Transverse colon (tissue), 4 donors: ENCODE measurements at regions not wholly inside any gene's neighbourhood (a gene's known extent, or its start where the extent isn't known, plus 50 kb on each side); places are given as distances from the start of the nearest gene placed in this dataset.

Source experiments
- DNase-seq: peaks from one replicate; pipeline ENCODE4 v3.0.0-alpha.2; 2019
- H3K27ac ChIP-seq, 4 donors: fragments of 200-600 bp; sonication (generic); 2 replicates each; pipeline ENCODE4 v1.5.1; 2016 to 2018; ENCODE audit warnings: inconsistent platforms in 4 of 4
- H3K27me3 ChIP-seq: fragments of 200-600 bp; sonication (generic); 2 replicates; pipeline ENCODE4 v1.5.1; 2017; ENCODE audit warnings: inconsistent platforms
- H3K36me3 ChIP-seq, 4 donors: fragments of 200-600 bp; sonication (generic); 2 replicates each; pipeline ENCODE4 v1.5.1; 2017 to 2019; ENCODE audit warnings: inconsistent platforms in 4 of 4
- H3K4me1 ChIP-seq, 4 donors: fragments of 200-600 bp; sonication (generic); 2 replicates each; pipeline ENCODE4 v1.5.1; 2017 to 2020; ENCODE audit warnings: inconsistent platforms in 4 of 4
- H3K4me3 ChIP-seq, 4 donors: fragments of 200-600 bp; sonication (generic); 1 replicate in 1 of 4; 2 replicates in 3 of 4; pipeline versions ENCODE4 v1.5.1 to v1.6.1; 2017 to 2019; ENCODE audit warnings: inconsistent platforms in 4 of 4
- H3K9me3 ChIP-seq, 2 donors: fragments of 200-600 bp; sonication (generic); 2 replicates each; pipeline ENCODE4 v1.5.1; 2017 to 2019; ENCODE audit warnings: inconsistent platforms in 2 of 2
- CTCF ChIP-seq, 5 experiments: fragments of 200-600 bp in 3 of 5; fragments of 450-650 bp in 2 of 5; sonication (generic) in 3 of 5; IDR thresholded peaks; 1 replicate in 2 of 5; 2 replicates in 3 of 5; pipeline ENCODE4 v1.5.1; 2016 to 2017; ENCODE audit warnings: antibody characterized with exemption in 5 of 5, inconsistent platforms in 3 of 5, mild to moderate bottlenecking in 2 of 5, moderate library complexity in 1 of 5
- EP300 ChIP-seq: sonication (generic); formaldehyde crosslinking; IDR thresholded peaks from one replicate; pipeline ENCODE4 v1.6.1; 2017; ENCODE audit warnings: antibody characterized with exemption, low read depth
- POLR2A ChIP-seq: fragments of 450-650 bp; IDR thresholded peaks from one replicate; pipeline ENCODE4 v1.6.1; 2016; ENCODE audit warnings: antibody characterized with exemption, mild to moderate bottlenecking, moderate library complexity
- POLR2AphosphoS5 ChIP-seq, 3 donors: sonication (generic); formaldehyde crosslinking; IDR thresholded peaks; one replicate each; pipeline ENCODE4 v1.6.1; 2016; ENCODE audit warnings: antibody characterized with exemption in 3 of 3
- WGBS, 2 donors: methylation state at CpG; one replicate each; pipeline ENCODE4 v1.1.5; 2018; ENCODE audit warnings: low coverage in 1 of 2; 5-methylcytosine and 5-hydroxymethylcytosine counted together
- in situ Hi-C, 4 donors: fragments of 200-750 bp; cut with MboI; loops; one replicate each; pipeline versions ENCODE4 v1.15.0 to v1.15.1; 2017; ENCODE audit warnings: low sequenced_read_pairs in 3 of 4, low pct_ligation_motif_present in 1 of 4, low pct_unique_long_range_greater_than_20kb in 1 of 4
- intact Hi-C: fragments of 100-400 bp; cut with DNase I; formaldehyde crosslinking; loops from one replicate; pipeline ENCODE4 v1.15.1; 2023; ENCODE audit warnings: low total_unique reads

- intact Hi-C loops = no loop called here
- 44% methylated on average over 6 of the region's 6 CpGs; no CpG with 5 or more reads in 1 of the 2 donors for WGBS, 2 donors
- no peak for TF ChIP-seq CTCF (IDR thresholded peaks at IDR 0.05)
- TF ChIP-seq POLR2AphosphoS5 (IDR thresholded peaks at IDR 0.05) = no peak
- TF ChIP-seq POLR2A = no peak
- TF ChIP-seq EP300 = no peak
- no peaks in the 10 kb centered on the region for H3K36me3 ChIP-seq
- H3K9me3 ChIP-seq = no peaks in the 10 kb centered on the region
- in situ Hi-C loops = no loop called here
- no peak overlapping the region for H3K27ac ChIP-seq
- H3K4me3 ChIP-seq = no peak overlapping the region
- H3K4me1 ChIP-seq = no peaks in the 10 kb centered on the region
- peaks cover 9% of the 10 kb centered on the region for H3K27me3 ChIP-seq
- no peak for DNase-seq
Measured at GRCh38 chr1:29412591-29412990, 176.3 kb downstream of the PTPRU start.

- H3K9me3 ChIP-seq = no peaks in the 10 kb centered on the region
- H3K36me3 ChIP-seq = no peaks in the 10 kb centered on the region
- H3K4me1 ChIP-seq = no peaks in the 10 kb centered on the region
- intact Hi-C loops = no loop called here
- in situ Hi-C loops = no loop called here
- no peak overlapping the region for H3K27ac ChIP-seq
- no peak overlapping the region for H3K4me3 ChIP-seq
- 0 to 38% methylated on average over 1 to 6 of the region's 6 CpGs for WGBS, 2 donors
- peaks cover 6% of the 10 kb centered on the region for H3K27me3 ChIP-seq
- TF ChIP-seq CTCF (IDR thresholded peaks at IDR 0.05) = no peak
- TF ChIP-seq EP300 = no peak
- no peak for TF ChIP-seq POLR2AphosphoS5 (IDR thresholded peaks at IDR 0.05)
- TF ChIP-seq POLR2A = no peak
- DNase-seq = no peak
Measured at GRCh38 chr1:29410476-29410875, 174.2 kb downstream of the PTPRU start.

- Histone ChIP-seq H3K9me3 (no peaks in the 10 kb centered on the region), H3K27me3 (peaks cover 9% of the 10 kb centered on the region), H3K4me1 (no peaks in the 10 kb centered on the region), H3K4me3 (no peak overlapping the region), H3K36me3 (no peaks in the 10 kb centered on the region), H3K27ac (no peak overlapping the region)
- no peak for TF ChIP-seq POLR2AphosphoS5 (IDR thresholded peaks at IDR 0.05)
- no peak for TF ChIP-seq CTCF (IDR thresholded peaks at IDR 0.05)
- TF ChIP-seq EP300 = no peak
- TF ChIP-seq POLR2A = no peak
- intact Hi-C loops = no loop called here
- WGBS, 2 donors = 30% methylated on average over 2 of the region's 2 CpGs; no CpG with 5 or more reads in 1 of the 2 donors
- no peak for DNase-seq
- in situ Hi-C loops = no loop called here
Measured at GRCh38 chr1:29409616-29410015, 173.3 kb downstream of the PTPRU start.

- no peak overlapping the region for H3K4me3 ChIP-seq
- WGBS, 2 donors = 71% methylated on average over 8 of the region's 8 CpGs; no CpG with 5 or more reads in 1 of the 2 donors
- H3K27me3 ChIP-seq = peaks cover 9% of the 10 kb centered on the region
- TF ChIP-seq CTCF (IDR thresholded peaks at IDR 0.05) (no peak), POLR2A (no peak), POLR2AphosphoS5 (IDR thresholded peaks at IDR 0.05) (no peak), EP300 (no peak)
- no peaks in the 10 kb centered on the region for H3K4me1 ChIP-seq
- H3K36me3 ChIP-seq = no peaks in the 10 kb centered on the region
- intact Hi-C loops = no loop called here
- H3K9me3 ChIP-seq = no peaks in the 10 kb centered on the region
- in situ Hi-C loops = no loop called here
- H3K27ac ChIP-seq = no peak overlapping the region
- DNase-seq = no peak
Measured at GRCh38 chr1:29408831-29409605, 172.7 kb downstream of the PTPRU start.
